SK-N-SH (cell line): ENCODE measurements at regions not wholly inside any gene's neighbourhood (a gene's known extent, or its start where the extent isn't known, plus 50 kb on each side); places are given as distances from the start of the nearest gene placed in this dataset.

Source experiments
- CTCF ChIA-PET: fragments of 300-600, 350-600 bp; formaldehyde crosslinking; extraction: SDS; loops from one replicate; lab custom pipeline; 2021; lab: Yijun Ruan, JAX
- POLR2A ChIA-PET: fragments of 350-600 bp; sonication (Branson Sonifier 250); formaldehyde crosslinking; extraction: SDS; loops from one replicate; lab custom pipeline; 2020; ENCODE audit warnings: antibody characterized with exemption, inconsistent platforms; lab: Yijun Ruan, JAX
- DNase-seq: peaks from one replicate; pipeline ENCODE4 v3.0.0; 2012
- H2AFZ ChIP-seq: fragments of 200-600 bp; sonication (generic); 2 replicates; pipeline ENCODE4 v1.8.1; 2016; ENCODE audit warnings: antibody characterized with exemption, mild to moderate bottlenecking, low read depth
- H3F3A ChIP-seq: fragments of 200-600 bp; sonication (generic); replicated peaks from 2 replicates; pipeline ENCODE3; 2016; ENCODE audit warnings: antibody characterized with exemption, mild to moderate bottlenecking; ENCODE audit not compliant: insufficient read depth
- H3K27ac ChIP-seq, 2 experiments: fragments of 200-500 bp in 1 of 2; fragments of 200-600 bp in 1 of 2; sonication (Bioruptor generic) in 1 of 2; sonication (generic), shearing (Covaris generic) in 1 of 2; 2 replicates each; pipeline versions ENCODE4 v1.5.1 to v1.6.1; 2014 to 2016; ENCODE audit warnings: low read depth in 2 of 2, inconsistent platforms in 1 of 2, low read length in 1 of 2, mild to moderate bottlenecking in 1 of 2, mixed read lengths in 1 of 2
- H3K27me3 ChIP-seq: fragments of 200-600 bp; sonication (generic), shearing (Covaris generic); 2 replicates; pipeline ENCODE4 v1.6.1; 2016; ENCODE audit warnings: mixed run types; ENCODE audit not compliant: insufficient read depth
- H3K36me3 ChIP-seq, 2 experiments: fragments of 200-500 bp in 1 of 2; fragments of 200-600 bp in 1 of 2; sonication (Bioruptor generic) in 1 of 2; sonication (generic) in 1 of 2; replicated peaks in 1 of 2; 2 replicates each; pipeline versions ENCODE3 to v1.5.1; 2014 to 2016; ENCODE audit warnings: low read length in 1 of 2, mild to moderate bottlenecking in 1 of 2; ENCODE audit not compliant: insufficient read depth in 2 of 2, control insufficient read depth in 1 of 2
- H3K4me1 ChIP-seq, 2 experiments: fragments of 200-500 bp in 1 of 2; fragments of 200-600 bp in 1 of 2; sonication (Bioruptor generic) in 1 of 2; sonication (generic), shearing (Covaris generic) in 1 of 2; 2 replicates each; pipeline versions ENCODE4 v1.5.1 to v1.6.1; 2014 to 2016; ENCODE audit warnings: low read depth in 1 of 2, low read length in 1 of 2, mixed run types in 1 of 2; ENCODE audit not compliant: insufficient read depth in 2 of 2, control insufficient read depth in 1 of 2
- H3K4me2 ChIP-seq: fragments of 200-600 bp; sonication (generic), shearing (Covaris generic); 2 replicates; pipeline ENCODE4 v1.6.1; 2017; ENCODE audit warnings: mixed run types
- H3K4me3 ChIP-seq, 2 experiments: fragments of 200-500 bp in 1 of 2; fragments of 200-600 bp in 1 of 2; sonication (Bioruptor generic) in 1 of 2; sonication (generic), shearing (Covaris generic) in 1 of 2; 2 replicates each; pipeline versions ENCODE4 v1.5.1 to v1.8.1; 2014 to 2016; ENCODE audit warnings: low read depth in 2 of 2, inconsistent platforms in 1 of 2, low read length in 1 of 2, mild to moderate bottlenecking in 1 of 2, mixed read lengths in 1 of 2, moderate library complexity in 1 of 2
- H3K79me2 ChIP-seq: fragments of 200-600 bp; sonication (generic); 2 replicates; pipeline ENCODE4 v1.8.1; 2017; ENCODE audit warnings: mild to moderate bottlenecking; ENCODE audit not compliant: insufficient read depth
- H3K9ac ChIP-seq: fragments of 200-600 bp; sonication (generic); 2 replicates; pipeline ENCODE4 v1.6.1; 2017; ENCODE audit warnings: mixed run types
- H3K9me2 ChIP-seq: fragments of 200-600 bp; sonication (generic); 2 replicates; pipeline ENCODE4 v1.6.1; 2017; ENCODE audit warnings: mixed run types
- H3K9me3 ChIP-seq: fragments of 200-600 bp; sonication (generic); 2 replicates; pipeline ENCODE4 v1.6.1; 2017; ENCODE audit warnings: mixed run types, mild to moderate bottlenecking, moderate library complexity
- H4K20me1 ChIP-seq: fragments of 200-600 bp; sonication (generic); 2 replicates; pipeline ENCODE4 v1.6.1; 2017; ENCODE audit warnings: mild to moderate bottlenecking, mixed run types; ENCODE audit not compliant: insufficient read depth
- CHD2 ChIP-seq: fragments of 150-350 bp; IDR thresholded peaks from 2 replicates; pipeline ENCODE4 v1.6.1; 2018; ENCODE audit warnings: low read length; ENCODE audit not compliant: partially characterized antibody
- ELF1 ChIP-seq: IDR thresholded peaks from 2 replicates; pipeline ENCODE4 v1.4.0; 2012
- EZH2phosphoT487 ChIP-seq: fragments of 200-600 bp; sonication (generic); IDR thresholded peaks from 2 replicates; pipeline ENCODE4 v1.6.1; 2017; ENCODE audit warnings: low read depth, mixed run types, mild to moderate bottlenecking, antibody characterized with exemption, moderate library complexity, borderline replicate concordance
- FOSL2 ChIP-seq: IDR thresholded peaks from 2 replicates; pipeline ENCODE4 v1.4.0; 2012; ENCODE audit warnings: low read depth, mild to moderate bottlenecking, moderate library complexity, borderline replicate concordance
- FOXJ3 ChIP-seq: sonication (generic); formaldehyde crosslinking; IDR thresholded peaks from 2 replicates; pipeline ENCODE4 v1.5.1; 2020; ENCODE audit warnings: mild to moderate bottlenecking, missing genetic modification reagents
- FOXM1 ChIP-seq: IDR thresholded peaks from 2 replicates; pipeline ENCODE4 v1.4.0; 2012; ENCODE audit warnings: low read depth, mild to moderate bottlenecking
- GABPA ChIP-seq: IDR thresholded peaks from 2 replicates; pipeline ENCODE4 v1.4.0; 2012; ENCODE audit warnings: low read depth, mild to moderate bottlenecking
- NFIC ChIP-seq: IDR thresholded peaks from 2 replicates; pipeline ENCODE4 v1.4.0; 2012; ENCODE audit warnings: borderline replicate concordance
- RAD21 ChIP-seq: IDR thresholded peaks from 2 replicates; pipeline ENCODE4 v1.6.1; 2012; ENCODE audit warnings: mild to moderate bottlenecking, low read length
- REST ChIP-seq: IDR thresholded peaks from 2 replicates; pipeline ENCODE4 v1.6.1; 2012; ENCODE audit warnings: mild to moderate bottlenecking, low read depth, low read length, moderate library complexity
- RFX5 ChIP-seq: IDR thresholded peaks from 2 replicates; pipeline ENCODE4 v1.6.1; 2012; ENCODE audit warnings: mild to moderate bottlenecking, improper control_type of control experiment, low read length
- SMC3 ChIP-seq: IDR thresholded peaks from 2 replicates; pipeline ENCODE4 v1.6.1; 2012; ENCODE audit warnings: low read depth, low read length, improper control_type of control experiment
- TEAD4 ChIP-seq: IDR thresholded peaks from 2 replicates; pipeline ENCODE4 v1.4.0; 2012; ENCODE audit warnings: mild to moderate bottlenecking, borderline replicate concordance; ENCODE audit not compliant: insufficient read depth
- USF1 ChIP-seq: IDR thresholded peaks from 2 replicates; pipeline ENCODE4 v1.4.0; 2012; ENCODE audit warnings: low read depth, borderline replicate concordance
- ZBTB33 ChIP-seq: IDR thresholded peaks from 2 replicates; pipeline ENCODE4 v1.4.0; 2012; ENCODE audit warnings: low read depth, borderline replicate concordance
- WGBS: methylation state at CpG from one replicate; pipeline ENCODE4 v1.1.6; 2017; ENCODE audit warnings: low lambda C conversion rate; 5-methylcytosine and 5-hydroxymethylcytosine counted together
- TF ChIP-seq, protein P1 (sequence below): fragments of 150-350 bp; IDR thresholded peaks from 2 replicates; pipeline ENCODE4 v1.6.1; 2017; ENCODE audit warnings: antibody characterized with exemption, low read length, low read depth, borderline replicate concordance
- TF ChIP-seq, protein P2 (sequence below): IDR thresholded peaks from 2 replicates; pipeline ENCODE4 v1.4.0; 2012; ENCODE audit warnings: low read depth
- TF ChIP-seq, protein P3 (sequence below): fragments of 150-350 bp; IDR thresholded peaks from 2 replicates; pipeline ENCODE4 v1.6.1; 2016; ENCODE audit warnings: mild to moderate bottlenecking, low read depth, low read length

- TF ChIP-seq ZBTB33 (no peak), SMC3 (no peak)
These were observed 299.6 kb upstream of the ARSJ start (continued) for GRCh38 chr4:114279066-114279465.

DNA sequence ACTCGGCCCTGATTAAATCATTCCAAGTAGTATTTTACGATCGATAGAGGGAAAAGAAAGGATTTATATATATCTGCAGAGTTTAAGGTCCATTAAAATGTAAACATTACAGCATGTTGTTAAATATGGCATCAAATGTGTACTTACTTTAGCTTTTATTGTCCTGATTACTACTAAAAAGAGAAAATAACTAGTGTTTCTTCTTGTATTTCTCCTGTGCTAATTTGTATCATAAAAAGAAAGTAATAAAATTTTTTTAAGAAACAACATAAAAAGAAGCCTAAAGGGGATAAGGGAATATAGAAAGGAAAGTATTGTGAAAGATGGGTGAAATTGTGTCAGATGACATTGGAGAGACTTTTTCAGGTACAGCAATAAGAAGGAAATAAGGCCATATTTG lies 300.3 kb upstream of the ARSJ start:
- H3K4me1 ChIP-seq: peaks cover 0 to 33% of the 10 kb centered on the region in 2 experiments; a peak in 3 of 4 replicates
- POLR2A ChIA-PET: no interaction called here
- WGBS: 87% methylated on average over 3 of the region's 3 CpGs
- H3K9me2 ChIP-seq: no peaks in the 10 kb centered on the region
- peaks cover 24% of the 10 kb centered on the region for H3F3A ChIP-seq
- no peaks in the 10 kb centered on the region for H3K9me3 ChIP-seq
- no peak overlapping the region for H3K4me3 ChIP-seq
- TF ChIP-seq, protein P1, sequence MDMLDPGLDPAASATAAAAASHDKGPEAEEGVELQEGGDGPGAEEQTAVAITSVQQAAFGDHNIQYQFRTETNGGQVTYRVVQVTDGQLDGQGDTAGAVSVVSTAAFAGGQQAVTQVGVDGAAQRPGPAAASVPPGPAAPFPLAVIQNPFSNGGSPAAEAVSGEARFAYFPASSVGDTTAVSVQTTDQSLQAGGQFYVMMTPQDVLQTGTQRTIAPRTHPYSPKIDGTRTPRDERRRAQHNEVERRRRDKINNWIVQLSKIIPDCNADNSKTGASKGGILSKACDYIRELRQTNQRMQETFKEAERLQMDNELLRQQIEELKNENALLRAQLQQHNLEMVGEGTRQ: no peak
- no peak for TF ChIP-seq FOXM1
- TF ChIP-seq GABPA: no peak
- no peak for TF ChIP-seq USF1
- TF ChIP-seq RFX5: no peak
- no peak for TF ChIP-seq CHD2
- TF ChIP-seq NFIC: no peak
- TF ChIP-seq, protein P2, sequence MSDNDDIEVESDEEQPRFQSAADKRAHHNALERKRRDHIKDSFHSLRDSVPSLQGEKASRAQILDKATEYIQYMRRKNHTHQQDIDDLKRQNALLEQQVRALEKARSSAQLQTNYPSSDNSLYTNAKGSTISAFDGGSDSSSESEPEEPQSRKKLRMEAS: no peak
- TF ChIP-seq ZBTB33: no peak
- no peak for TF ChIP-seq FOSL2
- TF ChIP-seq RAD21: no peak
- no peak for TF ChIP-seq FOXJ3
- no peak for TF ChIP-seq EZH2phosphoT487
- TF ChIP-seq, protein P3, sequence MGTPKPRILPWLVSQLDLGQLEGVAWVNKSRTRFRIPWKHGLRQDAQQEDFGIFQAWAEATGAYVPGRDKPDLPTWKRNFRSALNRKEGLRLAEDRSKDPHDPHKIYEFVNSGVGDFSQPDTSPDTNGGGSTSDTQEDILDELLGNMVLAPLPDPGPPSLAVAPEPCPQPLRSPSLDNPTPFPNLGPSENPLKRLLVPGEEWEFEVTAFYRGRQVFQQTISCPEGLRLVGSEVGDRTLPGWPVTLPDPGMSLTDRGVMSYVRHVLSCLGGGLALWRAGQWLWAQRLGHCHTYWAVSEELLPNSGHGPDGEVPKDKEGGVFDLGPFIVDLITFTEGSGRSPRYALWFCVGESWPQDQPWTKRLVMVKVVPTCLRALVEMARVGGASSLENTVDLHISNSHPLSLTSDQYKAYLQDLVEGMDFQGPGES: no peak
- no peak for TF ChIP-seq ELF1
- TF ChIP-seq TEAD4: no peak
- TF ChIP-seq REST: no peak
- H3K4me2 ChIP-seq: no peak overlapping the region
- no peak for DNase-seq
- no peaks in the 10 kb centered on the region for H3K27me3 ChIP-seq
- CTCF ChIA-PET: no interaction called here
- peak overlapping the region in 1 of 2 experiments; percentile 93; a peak in 2 of 4 replicates for H3K27ac ChIP-seq
- H3K9ac ChIP-seq: no peak overlapping the region
- H4K20me1 ChIP-seq: no peaks in the 10 kb centered on the region
- peaks cover 0 to 11% of the 10 kb centered on the region in 2 experiments for H3K36me3 ChIP-seq
- H3K79me2 ChIP-seq: no peaks in the 10 kb centered on the region
- H2AFZ ChIP-seq: no peak overlapping the region; the same call in 1 of the 2 replicates
